Heart right ventricle (tissue), 16 donors: ENCODE measurements at regions not wholly inside any gene's neighbourhood (a gene's known extent, or its start where the extent isn't known, plus 50 kb on each side); places are given as distances from the start of the nearest gene placed in this dataset.

Experiments used
- ATAC-seq, 8 donors: fragments of 200-7000 bp; cut with Tn5 transposase; one replicate each; pipeline ENCODE4 v1.9.1; 2020; ENCODE audit warnings: mild to moderate bottlenecking in 8 of 8, moderate library complexity in 8 of 8, moderate number of reproducible peaks in 1 of 8
- DNase-seq, 2 donors: peaks; one replicate each; pipeline ENCODE4 v3.0.0-alpha.2; 2020
- H3K27ac ChIP-seq, 10 donors: fragments of 200-600 bp; sonication (generic) in 2 of 10; one replicate each; pipeline versions ENCODE4 v1.5.0 to v1.8.0; 2020 to 2022; ENCODE audit warnings: mild to moderate bottlenecking in 3 of 10
- H3K27me3 ChIP-seq, 7 donors: fragments of 200-600 bp; one replicate each; pipeline ENCODE4 v1.8.0; 2021 to 2022; ENCODE audit warnings: mild to moderate bottlenecking in 2 of 7
- H3K36me3 ChIP-seq, 9 donors: fragments of 200-600 bp; sonication (generic) in 1 of 9; one replicate each; pipeline versions ENCODE4 v1.5.0 to v1.8.0; 2020 to 2022; ENCODE audit warnings: mild to moderate bottlenecking in 2 of 9
- H3K4me1 ChIP-seq, 9 donors: fragments of 200-600 bp; sonication (generic) in 1 of 9; one replicate each; pipeline versions ENCODE4 v1.5.0 to v1.8.0; 2020 to 2022; ENCODE audit warnings: mild to moderate bottlenecking in 4 of 9
- H3K4me3 ChIP-seq, 10 donors: fragments of 200-600 bp; sonication (generic) in 2 of 10; one replicate each; pipeline versions ENCODE4 v1.5.0 to v1.8.0; 2020 to 2022; ENCODE audit warnings: mild to moderate bottlenecking in 7 of 10, moderate library complexity in 2 of 10
- H3K9me3 ChIP-seq, 11 donors: fragments of 200-600 bp in 10 of 11; sonication (generic) in 2 of 11; one replicate each; pipeline versions ENCODE4 v1.5.0 to v1.8.0; 2013 to 2022; ENCODE audit warnings: mild to moderate bottlenecking in 2 of 11, control low read depth in 1 of 11, moderate library complexity in 1 of 11
- WGBS, 2 donors: extraction: QIAGEN DNeasy Blood & Tissue Kit; methylation state at CpG; one replicate each; pipeline ENCODE4 v1.1.7; 2013; ENCODE audit warnings: inconsistent platforms in 1 of 2; 5-methylcytosine and 5-hydroxymethylcytosine counted together
- intact Hi-C, 10 donors: fragments of 100-400 bp; cut with DNase I; formaldehyde crosslinking; loops; one replicate each; pipeline versions ENCODE4 v1.11.1 to v1.14.2; 2022
- TF ChIP-seq, protein P1 (sequence below), 9 donors: fragments of 200-600 bp; sonication (generic) in 2 of 9; IDR thresholded peaks; one replicate each; pipeline versions ENCODE4 v1.5.0 to v1.8.0; 2021 to 2022; ENCODE audit warnings: antibody characterized with exemption in 9 of 9, mild to moderate bottlenecking in 5 of 9, moderate library complexity in 1 of 9
- donor health status: Arrhythmogenic right ventricular cardiomyopathy.
- donor health status: ischemic (EF 13 %, LVEDD 7.1; RV severe dilation, severe dysfunction).
- donor health status: healthy with polysubstance abuse.
- donor health status: DM: no; HTN: yes; CAD: no.
- donor health status: DM: no; HTN: no; CAD: no.
- donor health status: ischemic (EF 25% LVEDD 6.9; RV normal size, moderate dysfunction).
- donor health status: ischemic (EF 25% LVEDD 5.7; RV mildly dilated, moderate dysfunction).
- donor health status: healthy.
- donor health status: DM: yes; HTN: yes; CAD: no.
- donor health status: Ischemic cardiomyopathy.
- donor health status: ischemic (EF 35%, LVEDD 5.7; RV mildly dilated, moderate dysfunction).
- donor health status: nonischemic (EF 11% LVEDD 7.7; RV severe dilation, severe dysfunction).
- donor health status: DM: yes; HTN: yes; CAD: no.
- donor health status: PGD.
- donor health status: ischemic (EF 29% LVEDD 5.4; RV normal size, mild dysfunction).
- donor health status: nonischemic (EF 23%, LVEDD 6.1; RV moderate dilation, normal function).

DNA sequence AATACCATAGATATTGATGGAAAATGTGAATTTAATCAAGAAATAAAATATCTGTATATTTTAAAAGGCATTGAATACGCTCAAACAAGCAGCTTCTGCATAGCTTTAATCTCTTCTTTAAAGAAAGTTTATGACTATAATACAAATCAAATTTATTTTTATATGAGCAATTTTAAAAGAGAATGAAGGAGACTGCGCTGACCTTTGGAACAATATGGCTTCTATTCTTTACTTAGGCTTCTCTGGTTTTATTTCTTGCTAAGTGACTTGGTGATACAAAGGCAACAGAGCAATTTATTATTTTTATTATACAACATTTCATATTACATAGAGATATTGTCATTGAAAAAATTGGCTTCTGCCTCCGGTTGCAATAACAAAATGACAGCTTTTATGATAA lies 776.7 kb downstream of the TBC1D32 start:
- no peaks in the 10 kb centered on the region for H3K36me3 ChIP-seq
- H3K27me3 ChIP-seq = no peaks in the 10 kb centered on the region
- TF ChIP-seq, protein P1, sequence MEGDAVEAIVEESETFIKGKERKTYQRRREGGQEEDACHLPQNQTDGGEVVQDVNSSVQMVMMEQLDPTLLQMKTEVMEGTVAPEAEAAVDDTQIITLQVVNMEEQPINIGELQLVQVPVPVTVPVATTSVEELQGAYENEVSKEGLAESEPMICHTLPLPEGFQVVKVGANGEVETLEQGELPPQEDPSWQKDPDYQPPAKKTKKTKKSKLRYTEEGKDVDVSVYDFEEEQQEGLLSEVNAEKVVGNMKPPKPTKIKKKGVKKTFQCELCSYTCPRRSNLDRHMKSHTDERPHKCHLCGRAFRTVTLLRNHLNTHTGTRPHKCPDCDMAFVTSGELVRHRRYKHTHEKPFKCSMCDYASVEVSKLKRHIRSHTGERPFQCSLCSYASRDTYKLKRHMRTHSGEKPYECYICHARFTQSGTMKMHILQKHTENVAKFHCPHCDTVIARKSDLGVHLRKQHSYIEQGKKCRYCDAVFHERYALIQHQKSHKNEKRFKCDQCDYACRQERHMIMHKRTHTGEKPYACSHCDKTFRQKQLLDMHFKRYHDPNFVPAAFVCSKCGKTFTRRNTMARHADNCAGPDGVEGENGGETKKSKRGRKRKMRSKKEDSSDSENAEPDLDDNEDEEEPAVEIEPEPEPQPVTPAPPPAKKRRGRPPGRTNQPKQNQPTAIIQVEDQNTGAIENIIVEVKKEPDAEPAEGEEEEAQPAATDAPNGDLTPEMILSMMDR (IDR thresholded peaks at IDR 0.05) = no peak
- H3K27ac ChIP-seq = no peak overlapping the region
- 67 to 69% methylated on average over 3 of the region's 3 CpGs for WGBS, 2 donors
- H3K4me3 ChIP-seq = no peak overlapping the region
- DNase-seq (no peak), ATAC-seq (no peak)
- H3K9me3 ChIP-seq = no peaks in the 10 kb centered on the region
- intact Hi-C loops = no loop called here
- H3K4me1 ChIP-seq = no peaks in the 10 kb centered on the region

DNA sequence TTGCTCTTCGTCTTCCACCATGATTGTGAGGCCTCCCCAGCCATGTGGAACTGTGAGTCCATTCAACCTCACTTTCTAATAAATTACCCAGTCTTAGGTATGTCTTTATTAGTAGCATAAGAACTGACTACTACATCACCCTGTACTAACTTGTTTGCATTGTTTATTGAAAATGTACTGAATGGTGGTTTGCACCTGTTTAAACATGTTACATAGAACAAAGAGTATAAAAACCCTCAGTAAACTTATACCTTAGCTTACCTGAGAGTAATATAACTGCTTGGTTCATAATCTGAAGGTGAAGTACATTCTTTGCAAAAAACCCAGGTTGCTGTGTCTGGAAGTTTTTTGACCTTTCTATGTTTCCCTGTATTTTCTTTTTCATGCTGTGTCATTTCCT lies 777.8 kb downstream of the TBC1D32 start:
- intact Hi-C loops = no loop called here
- Histone ChIP-seq H3K9me3 (no peaks in the 10 kb centered on the region), H3K27ac (no peak overlapping the region), H3K4me1 (no peaks in the 10 kb centered on the region), H3K4me3 (no peak overlapping the region), H3K36me3 (no peaks in the 10 kb centered on the region), H3K27me3 (no peaks in the 10 kb centered on the region)
- DNase-seq (no peak), ATAC-seq (no peak)
- 75 to 84% methylated on average over 1 of the region's 1 CpG for WGBS, 2 donors
- TF ChIP-seq, protein P1 (IDR thresholded peaks at IDR 0.05) = no peak

DNA sequence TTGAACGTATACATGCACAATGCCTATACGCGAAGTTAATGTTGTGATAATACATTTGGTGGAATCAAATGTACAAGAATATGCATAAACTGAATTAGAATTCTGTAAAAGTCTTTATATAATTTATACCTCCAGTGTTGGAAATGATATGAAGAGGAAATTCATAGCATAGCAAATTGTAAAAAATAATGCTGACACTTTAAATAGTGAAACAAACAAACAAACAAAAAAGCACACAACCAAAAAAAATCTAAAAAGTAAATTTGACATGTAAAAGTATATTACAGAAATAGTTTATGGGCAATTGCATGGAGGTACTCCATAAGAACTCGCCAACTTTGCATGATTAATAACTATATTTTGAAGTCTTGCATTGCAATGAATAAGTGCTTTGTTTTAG lies 780.9 kb downstream of the TBC1D32 start:
- TF ChIP-seq, protein P1 (IDR thresholded peaks at IDR 0.05) = no peak
- no peaks in the 10 kb centered on the region for H3K36me3 ChIP-seq
- no peaks in the 10 kb centered on the region for H3K27me3 ChIP-seq
- no peaks in the 10 kb centered on the region for H3K4me1 ChIP-seq
- no peak overlapping the region for H3K4me3 ChIP-seq
- intact Hi-C loops = no loop called here
- no peak for DNase-seq
- no peak overlapping the region for H3K27ac ChIP-seq
- no peak for ATAC-seq
- H3K9me3 ChIP-seq = no peaks in the 10 kb centered on the region
- 84 to 87% methylated on average over 4 of the region's 4 CpGs for WGBS, 2 donors

DNA sequence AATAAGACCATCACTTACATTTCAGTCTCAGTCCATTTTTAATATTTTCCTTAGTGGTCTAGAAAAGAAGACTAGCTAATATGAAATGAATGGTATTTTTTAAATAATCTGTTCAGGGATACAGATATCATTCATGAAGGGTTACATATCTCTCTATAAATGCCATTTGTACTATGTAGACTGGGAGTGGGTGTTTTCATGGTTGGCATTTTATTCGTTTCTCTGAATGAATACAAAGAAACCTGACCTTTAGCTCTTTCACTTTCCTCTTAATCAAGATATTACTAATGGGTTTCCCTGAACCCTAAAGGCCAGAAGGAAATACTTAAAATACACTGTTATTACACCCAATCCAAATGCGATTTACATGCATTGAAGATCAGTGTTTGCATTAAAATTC lies 788.9 kb downstream of the TBC1D32 start:
- DNase-seq (no peak), ATAC-seq (no peak)
- H3K36me3 ChIP-seq = no peaks in the 10 kb centered on the region
- 70 to 73% methylated on average over 2 of the region's 2 CpGs for WGBS, 2 donors
- no peaks in the 10 kb centered on the region for H3K4me1 ChIP-seq
- H3K9me3 ChIP-seq = no peaks in the 10 kb centered on the region
- TF ChIP-seq, protein P1 (IDR thresholded peaks at IDR 0.05) = no peak
- intact Hi-C loops = no loop called here
- no peak overlapping the region for H3K4me3 ChIP-seq
- no peak overlapping the region for H3K27ac ChIP-seq
- no peaks in the 10 kb centered on the region for H3K27me3 ChIP-seq

DNA sequence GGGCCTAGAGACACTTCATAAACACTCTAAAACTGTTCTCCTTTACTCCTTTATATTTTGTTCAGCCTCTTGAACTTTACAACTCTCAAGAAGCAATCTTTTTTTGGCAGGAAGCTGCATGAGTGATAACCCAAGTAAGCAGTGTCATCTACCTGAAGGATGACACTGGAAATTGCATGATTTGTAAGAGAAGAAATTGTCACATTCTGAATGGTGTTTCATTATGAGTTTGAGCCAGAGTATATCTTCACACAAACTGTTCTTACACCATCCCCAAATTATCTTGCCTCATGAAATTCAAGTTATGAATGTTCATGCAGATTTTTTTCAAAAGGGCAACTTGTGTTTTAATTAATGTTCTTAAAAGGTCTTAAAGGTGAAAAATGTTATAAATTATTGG lies 799.3 kb downstream of the TBC1D32 start:
- no peaks in the 10 kb centered on the region for H3K36me3 ChIP-seq
- no peak overlapping the region for H3K27ac ChIP-seq
- no peaks in the 10 kb centered on the region for H3K27me3 ChIP-seq
- TF ChIP-seq, protein P1 (IDR thresholded peaks at IDR 0.05) = no peak
- H3K4me3 ChIP-seq = no peak overlapping the region
- intact Hi-C loops = no loop called here
- ATAC-seq (no peak), DNase-seq (no peak)
- H3K4me1 ChIP-seq = no peaks in the 10 kb centered on the region
- H3K9me3 ChIP-seq = peaks cover 0 to 26% (median 0%) of the 10 kb centered on the region in 11 donors
